Adrenal gland (tissue), 9 donors: ENCODE measurements at regions not wholly inside any gene's neighbourhood (a gene's known extent, or its start where the extent isn't known, plus 50 kb on each side); places are given as distances from the start of the nearest gene placed in this dataset.
"Not testable (repeated sequence)": the region's sequence is repeated elsewhere in the genome, so short reads cannot be mapped to it uniquely, and the experiment has no call there.

ENCODE experiments used
- DNase-seq, 7 donors: peaks; one replicate each; pipeline ENCODE4 v3.0.0-alpha.2; 2019 to 2020
- H3K27ac ChIP-seq, 5 donors: fragments of 200-600 bp; sonication (generic) in 4 of 5; 1 replicate in 3 of 5; 2 replicates in 2 of 5; pipeline versions ENCODE4 v1.5.1 to v1.8.0; 2016 to 2020; ENCODE audit warnings: mild to moderate bottlenecking in 1 of 5
- H3K27me3 ChIP-seq: fragments of 200-600 bp; 2 replicates; pipeline ENCODE4 v1.8.0; 2021
- H3K36me3 ChIP-seq, 2 donors: fragments of 200-600 bp; replicated peaks in 1 of 2; 1 replicate in 1 of 2; 2 replicates in 1 of 2; pipeline versions ENCODE4 v1.5.1 to v1.8.0; 2018 to 2022
- H3K4me1 ChIP-seq, 2 donors: fragments of 200-600 bp; replicated peaks in 1 of 2; 1 replicate in 1 of 2; 2 replicates in 1 of 2; pipeline versions ENCODE4 v1.5.1 to v1.8.0; 2018 to 2021
- H3K4me3 ChIP-seq, 4 donors: fragments of 200-600 bp; sonication (generic) in 3 of 4; one replicate each; pipeline ENCODE4 v1.5.1; 2016 to 2018
- H3K9me3 ChIP-seq, 3 donors: fragments of 200-600 bp; sonication (generic) in 1 of 3; replicated peaks in 1 of 3; 1 replicate in 2 of 3; 2 replicates in 1 of 3; pipeline versions ENCODE4 v1.5.1 to v1.8.0; 2016 to 2021
- WGBS, 4 donors: extraction: QIAGEN DNeasy Blood & Tissue Kit in 2 of 4; methylation state at CpG; one replicate each; pipeline versions ENCODE4 v1.1.5 to v1.1.7; 2013 to 2017; 5-methylcytosine and 5-hydroxymethylcytosine counted together
- intact Hi-C, 2 donors: fragments of 100-400 bp; cut with DNase I; formaldehyde crosslinking; loops; one replicate each; pipeline versions ENCODE4 v1.14.1 to v1.15.0; 2022 to 2023
- donor health status: healthy with polysubstance abuse.
- donor health status: Bipolar disorder and iron deficiency.
- donor health status: DM: yes; HTN: yes; CAD: no.
- donor health status: DM: no; HTN: no; CAD: no.
- donor health status: DM: no; HTN: no; CAD: no.

- H3K4me1 ChIP-seq, H3K27me3 ChIP-seq, H3K27ac ChIP-seq, H3K4me3 ChIP-seq, H3K9me3 ChIP-seq, H3K36me3 ChIP-seq, intact Hi-C loops: not testable (repeated sequence)
- peak in 1 of 7 donors; percentile 0 for DNase-seq
- no CpG with 5 or more reads among the region's 4 CpGs for WGBS, 4 donors
Measured at GRCh38 chr20:30007496-30007895, 1250.0 kb upstream of the DEFB115 start.
